SK-N-SH (cell line): ENCODE measurements at regions not wholly inside any gene's neighbourhood (a gene's known extent, or its start where the extent isn't known, plus 50 kb on each side); places are given as distances from the start of the nearest gene placed in this dataset.

ENCODE experiments used
- ELF1 ChIP-seq: IDR thresholded peaks from 2 replicates; pipeline ENCODE4 v1.4.0; 2012
- FOXM1 ChIP-seq: IDR thresholded peaks from 2 replicates; pipeline ENCODE4 v1.4.0; 2012; ENCODE audit warnings: low read depth, mild to moderate bottlenecking
- IRF3 ChIP-seq: fragments of 150-350 bp; IDR thresholded peaks from 2 replicates; pipeline ENCODE4 v1.6.1; 2016; ENCODE audit warnings: mild to moderate bottlenecking, low read depth, low read length
- JUND ChIP-seq: IDR thresholded peaks from 2 replicates; pipeline ENCODE4 v1.4.0; 2012
- MAX ChIP-seq: IDR thresholded peaks from 2 replicates; pipeline ENCODE4 v1.4.0; 2012; ENCODE audit warnings: low read depth
- MEF2A ChIP-seq: IDR thresholded peaks from 2 replicates; pipeline ENCODE4 v1.4.0; 2012; ENCODE audit warnings: low read depth, borderline replicate concordance
- MXI1 ChIP-seq: IDR thresholded peaks from 2 replicates; pipeline ENCODE4 v1.6.1; 2012; ENCODE audit warnings: mild to moderate bottlenecking, low read depth, low read length, improper control_type of control experiment
- NRF1 ChIP-seq: IDR thresholded peaks from 2 replicates; pipeline ENCODE4 v1.6.1; 2012; ENCODE audit warnings: low read depth, mild to moderate bottlenecking, low read length
- POLR2AphosphoS5 ChIP-seq: IDR thresholded peaks from 2 replicates; pipeline ENCODE4 v1.6.1; 2012; ENCODE audit warnings: low read depth, low read length
- RCOR1 ChIP-seq: fragments of 150-350 bp; IDR thresholded peaks from 2 replicates; pipeline ENCODE4 v1.6.1; 2017; ENCODE audit warnings: antibody characterized with exemption, low read length
- RFX5 ChIP-seq: IDR thresholded peaks from 2 replicates; pipeline ENCODE4 v1.6.1; 2012; ENCODE audit warnings: mild to moderate bottlenecking, improper control_type of control experiment, low read length
- SIN3A ChIP-seq: IDR thresholded peaks from 2 replicates; pipeline ENCODE4 v1.6.1; 2012; ENCODE audit warnings: low read depth, mild to moderate bottlenecking, low read length, moderate library complexity, borderline replicate concordance
- SMC3 ChIP-seq: IDR thresholded peaks from 2 replicates; pipeline ENCODE4 v1.6.1; 2012; ENCODE audit warnings: low read depth, low read length, improper control_type of control experiment
- TAF1 ChIP-seq: IDR thresholded peaks from 2 replicates; pipeline ENCODE4 v1.6.1; 2012; ENCODE audit warnings: low read depth, mild to moderate bottlenecking, low read length, moderate library complexity, borderline replicate concordance
- TCF12 ChIP-seq: IDR thresholded peaks from 2 replicates; pipeline ENCODE4 v1.4.0; 2012
- TEAD4 ChIP-seq: IDR thresholded peaks from 2 replicates; pipeline ENCODE4 v1.4.0; 2012; ENCODE audit warnings: mild to moderate bottlenecking, borderline replicate concordance; ENCODE audit not compliant: insufficient read depth
- USF2 ChIP-seq: fragments of 150-350 bp; IDR thresholded peaks from 2 replicates; pipeline ENCODE4 v1.6.1; 2017; ENCODE audit warnings: antibody characterized with exemption, low read length, low read depth, borderline replicate concordance
- YY1 ChIP-seq: IDR thresholded peaks from 2 replicates; pipeline ENCODE4 v1.4.0; 2012; ENCODE audit warnings: low read depth, mild to moderate bottlenecking
- ZBTB33 ChIP-seq: IDR thresholded peaks from 2 replicates; pipeline ENCODE4 v1.4.0; 2012; ENCODE audit warnings: low read depth, borderline replicate concordance

GRCh38 chr5:158384535-158385481 lies 525.9 kb upstream of the CLINT1 start (continued):
- peak; percentile 76; the same call in 1 of the 2 replicates for TF ChIP-seq TEAD4
- no peak for TF ChIP-seq SMC3
- peak; percentile 56; the same call in 1 of the 2 replicates for TF ChIP-seq MAX
- peak; percentile 80; the same call in 1 of the 2 replicates for TF ChIP-seq ZBTB33
- TF ChIP-seq TAF1 = no peak
- no peak for TF ChIP-seq IRF3
- TF ChIP-seq YY1 = 0 out of 2 replicates have a peak, but pooled peaks have one; percentile 17
- TF ChIP-seq SIN3A = no peak
- no peak for TF ChIP-seq RFX5
- TF ChIP-seq FOXM1 = no peak
- no peak for TF ChIP-seq RCOR1
- TF ChIP-seq ELF1 = no peak
- TF ChIP-seq MEF2A = 0 out of 2 replicates have a peak, but pooled peaks have one; percentile 38
- TF ChIP-seq POLR2AphosphoS5 = 0 out of 2 replicates have a peak, but pooled peaks have one; percentile 15
- no peak for TF ChIP-seq MXI1
- TF ChIP-seq NRF1 = no peak
- TF ChIP-seq USF2 = no peak
- TF ChIP-seq TCF12 = peak; percentile 79
- TF ChIP-seq JUND = peak; percentile 99
